Gastrocnemius medialis (tissue), 4 donors: ENCODE measurements at regions not wholly inside any gene's neighbourhood (a gene's known extent, or its start where the extent isn't known, plus 50 kb on each side); places are given as distances from the start of the nearest gene placed in this dataset.
A peak's percentile ranks its signal among the peaks of the same experiment; 100 is the strongest.

Experiments used
- ATAC-seq, 2 donors: fragments of 150-250 bp; one replicate each; pipeline ENCODE4 v1.9.1; 2016
- DNase-seq, 2 donors: peaks; one replicate each; pipeline ENCODE4 v3.0.0-alpha.2; 2019
- H3K27ac ChIP-seq, 4 donors: fragments of 200-600 bp; sonication (generic); 1 replicate in 1 of 4; 2 replicates in 3 of 4; pipeline ENCODE4 v1.5.1; 2016 to 2018; ENCODE audit warnings: mild to moderate bottlenecking in 2 of 4, moderate library complexity in 1 of 4
- H3K27me3 ChIP-seq, 3 donors: fragments of 200-600 bp; sonication (generic) in 2 of 3; 1 replicate in 1 of 3; 2 replicates in 2 of 3; pipeline versions ENCODE4 v1.5.1 to v1.6.0; 2016 to 2019; ENCODE audit warnings: mild to moderate bottlenecking in 1 of 3, moderate library complexity in 1 of 3
- H3K36me3 ChIP-seq, 2 donors: fragments of 200-600 bp; sonication (generic) in 1 of 2; one replicate each; pipeline ENCODE4 v1.5.1; 2017 to 2018
- H3K4me1 ChIP-seq, 2 donors: fragments of 200-600 bp; sonication (generic) in 1 of 2; one replicate each; pipeline ENCODE4 v1.5.1; 2016 to 2017; ENCODE audit warnings: mild to moderate bottlenecking in 2 of 2
- H3K4me3 ChIP-seq, 4 donors: fragments of 200-600 bp; sonication (generic) in 3 of 4; 1 replicate in 1 of 4; 2 replicates in 3 of 4; pipeline ENCODE4 v1.5.1; 2016 to 2019; ENCODE audit warnings: mild to moderate bottlenecking in 2 of 4
- H3K9me3 ChIP-seq, 3 donors: fragments of 200-600 bp; sonication (generic) in 2 of 3; 1 replicate in 1 of 3; 2 replicates in 2 of 3; pipeline ENCODE4 v1.5.1; 2016 to 2019
- POLR2A ChIP-seq, 2 donors: fragments of 450-650 bp; IDR thresholded peaks; one replicate each; pipeline ENCODE4 v1.6.1; 2017; ENCODE audit warnings: antibody characterized with exemption in 2 of 2, mild to moderate bottlenecking in 2 of 2, moderate library complexity in 2 of 2
- in situ Hi-C, 4 donors: fragments of 200-750 bp; cut with MboI; loops; one replicate each; pipeline versions ENCODE4 v1.15.0 to v1.8.0; 2017; ENCODE audit warnings: low sequenced_read_pairs in 4 of 4
- intact Hi-C: fragments of 100-400 bp; cut with DNase I; formaldehyde crosslinking; loops from one replicate; pipeline ENCODE4 v1.15.1; 2023; ENCODE audit warnings: low total_unique reads
- TF ChIP-seq, protein P1 (sequence below), 5 experiments: fragments of 450-650 bp in 3 of 5; fragments of 200-600 bp in 2 of 5; sonication (generic) in 2 of 5; IDR thresholded peaks in 4 of 5; conservative IDR thresholded peaks in 1 of 5; 1 replicate in 4 of 5; 2 replicates in 1 of 5; pipeline ENCODE4 v1.5.1; 2016 to 2019; ENCODE audit warnings: antibody characterized with exemption in 5 of 5, mild to moderate bottlenecking in 3 of 5, moderate library complexity in 3 of 5

DNA sequence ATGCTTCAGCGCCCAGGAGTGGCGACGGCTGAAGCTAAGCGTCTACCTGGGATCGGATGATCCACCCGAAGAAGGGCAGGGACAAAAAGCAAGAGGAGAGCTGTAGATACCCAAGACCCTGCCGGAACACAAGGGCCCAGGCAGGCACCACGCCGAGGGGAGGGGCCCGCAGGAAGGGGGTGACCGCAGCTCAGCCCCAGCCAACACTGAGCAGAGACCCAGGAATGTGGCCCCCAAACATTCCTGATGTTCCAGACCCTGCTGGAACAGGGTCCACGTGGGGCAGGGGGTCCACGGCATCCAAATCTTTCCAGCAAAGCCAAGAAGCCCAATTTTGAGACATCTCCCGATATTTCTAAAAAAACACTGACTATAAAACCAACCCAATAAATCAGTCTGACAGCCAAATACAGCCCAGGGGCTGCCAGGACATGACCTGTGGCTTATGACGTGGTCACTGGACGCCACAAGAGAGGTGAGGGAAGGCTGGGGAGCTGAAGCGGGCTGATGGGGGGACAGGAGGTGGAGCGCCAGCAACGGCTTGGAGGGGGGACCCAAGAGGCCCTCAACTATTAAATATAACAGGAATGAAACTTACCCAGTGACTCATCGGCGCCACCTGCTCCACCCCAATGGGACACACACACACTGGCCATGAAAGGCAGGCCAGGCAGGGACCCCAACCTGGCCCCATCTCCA, 58.9 kb downstream of the NCOR2 start:
- TF ChIP-seq, protein P1, sequence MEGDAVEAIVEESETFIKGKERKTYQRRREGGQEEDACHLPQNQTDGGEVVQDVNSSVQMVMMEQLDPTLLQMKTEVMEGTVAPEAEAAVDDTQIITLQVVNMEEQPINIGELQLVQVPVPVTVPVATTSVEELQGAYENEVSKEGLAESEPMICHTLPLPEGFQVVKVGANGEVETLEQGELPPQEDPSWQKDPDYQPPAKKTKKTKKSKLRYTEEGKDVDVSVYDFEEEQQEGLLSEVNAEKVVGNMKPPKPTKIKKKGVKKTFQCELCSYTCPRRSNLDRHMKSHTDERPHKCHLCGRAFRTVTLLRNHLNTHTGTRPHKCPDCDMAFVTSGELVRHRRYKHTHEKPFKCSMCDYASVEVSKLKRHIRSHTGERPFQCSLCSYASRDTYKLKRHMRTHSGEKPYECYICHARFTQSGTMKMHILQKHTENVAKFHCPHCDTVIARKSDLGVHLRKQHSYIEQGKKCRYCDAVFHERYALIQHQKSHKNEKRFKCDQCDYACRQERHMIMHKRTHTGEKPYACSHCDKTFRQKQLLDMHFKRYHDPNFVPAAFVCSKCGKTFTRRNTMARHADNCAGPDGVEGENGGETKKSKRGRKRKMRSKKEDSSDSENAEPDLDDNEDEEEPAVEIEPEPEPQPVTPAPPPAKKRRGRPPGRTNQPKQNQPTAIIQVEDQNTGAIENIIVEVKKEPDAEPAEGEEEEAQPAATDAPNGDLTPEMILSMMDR (IDR thresholded peaks at IDR 0.05 in 4 of 5, conservative IDR thresholded peaks at IDR 0.05 in 1 of 5), result no peak
- no peak for TF ChIP-seq POLR2A (IDR thresholded peaks at IDR 0.05)
- no peaks in the 10 kb centered on the region for H3K27me3 ChIP-seq
- no peaks in the 10 kb centered on the region for H3K36me3 ChIP-seq
- H3K9me3 ChIP-seq, result no peaks in the 10 kb centered on the region
- ATAC-seq, result peak; percentile 6 to 12
- H3K27ac ChIP-seq, result peak overlapping the region; percentile 86 to 98 (median 92)
- peak; percentile 41 to 65 for DNase-seq
- in situ Hi-C loops (loop anchor here in 1 of 4 donors (25.0 kb wide), 1 partner anchor 121 kb away; no protein-coding TSS in a partner anchor), intact Hi-C loops (loop anchor here (2.0 kb wide), 2 partner anchors 52 to 120 kb away; no protein-coding TSS in a partner anchor)
- H3K4me3 ChIP-seq, result no peak overlapping the region
- H3K4me1 ChIP-seq, result peaks cover 71 to 86% of the 10 kb centered on the region in 2 donors

DNA sequence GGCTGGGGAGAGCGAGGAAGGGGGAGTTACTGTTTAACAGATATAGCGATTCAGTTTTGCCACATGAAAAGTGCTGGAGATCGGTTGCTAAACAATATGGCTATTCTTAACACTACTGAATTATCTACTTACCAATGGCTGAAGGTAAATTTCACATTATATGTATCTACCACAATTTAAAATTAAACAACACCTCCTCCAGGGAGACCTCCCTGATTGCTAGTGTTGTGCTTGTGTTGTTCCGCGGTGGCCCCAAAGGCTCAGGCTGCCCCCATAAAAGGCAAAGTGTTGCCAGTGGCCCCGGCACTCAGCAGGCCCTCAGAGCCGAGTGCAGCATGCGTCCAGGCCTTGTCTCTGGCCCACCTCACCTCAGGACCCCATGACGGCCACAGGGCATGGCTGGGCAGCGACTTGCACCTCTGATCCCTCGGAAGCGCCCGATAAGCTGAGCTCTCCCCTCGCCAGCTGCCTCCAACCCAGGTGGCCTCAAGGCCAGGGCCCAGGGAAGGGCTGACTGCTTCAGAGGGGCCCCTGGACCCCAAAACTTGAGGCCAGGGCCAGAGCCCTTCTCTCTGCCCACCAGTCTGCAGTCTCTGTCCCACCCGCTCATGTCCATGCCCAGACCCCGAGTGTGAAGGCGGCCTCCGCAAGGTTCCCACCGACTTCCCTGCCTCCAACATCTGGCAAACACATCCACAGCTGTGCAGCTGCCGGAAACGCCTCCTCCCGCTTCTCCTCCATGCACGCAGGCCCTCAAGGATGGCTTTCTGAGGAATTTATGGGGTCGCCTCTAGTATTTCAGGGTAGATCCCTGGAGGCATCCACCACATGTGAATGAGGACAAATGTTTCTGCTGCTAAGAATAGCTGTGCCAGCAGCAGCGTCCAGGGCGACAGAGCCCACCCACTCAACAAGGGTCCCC, 60.0 kb downstream of the NCOR2 start:
- H3K4me3 ChIP-seq, result no peak overlapping the region
- H3K4me1 ChIP-seq, result peaks cover 65 to 75% of the 10 kb centered on the region in 2 donors
- H3K9me3 ChIP-seq, result no peaks in the 10 kb centered on the region
- H3K36me3 ChIP-seq, result no peaks in the 10 kb centered on the region
- ATAC-seq (no peak), DNase-seq (peak in 1 of 2 donors; percentile 54)
- intact Hi-C loops (loop anchor here (2.0 kb wide), 2 partner anchors 51 to 119 kb away; no protein-coding TSS in a partner anchor), in situ Hi-C loops (loop anchor here in 1 of 4 donors (25.0 kb wide), 1 partner anchor 120 kb away; no protein-coding TSS in a partner anchor)
- peak overlapping the region; percentile 86 to 98 (median 92) for H3K27ac ChIP-seq
- no peak for TF ChIP-seq POLR2A (IDR thresholded peaks at IDR 0.05)
- TF ChIP-seq, protein P1 (IDR thresholded peaks at IDR 0.05 in 4 of 5, conservative IDR thresholded peaks at IDR 0.05 in 1 of 5), result no peak
- H3K27me3 ChIP-seq, result no peaks in the 10 kb centered on the region

DNA sequence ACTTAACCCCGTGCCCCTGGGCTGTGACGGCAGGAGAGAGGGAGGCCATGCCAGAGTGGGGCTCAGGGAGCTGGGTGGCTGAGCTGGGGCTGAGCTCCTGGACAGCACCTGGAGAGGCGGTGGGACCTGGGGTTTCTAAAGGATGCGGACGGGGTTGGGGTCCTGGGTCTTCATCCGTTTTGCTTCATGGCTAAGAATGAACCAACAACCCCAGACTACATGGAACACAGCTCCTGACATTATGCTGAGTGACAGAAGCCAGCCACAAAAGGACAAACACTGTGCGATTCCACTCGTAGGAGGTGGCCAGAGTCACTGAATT, 60.6 kb downstream of the NCOR2 start:
- no peak for DNase-seq
- in situ Hi-C loops, result loop anchor here in 1 of 4 donors (25.0 kb wide), 1 partner anchor 119 kb away; no protein-coding TSS in a partner anchor
- peaks cover 64 to 72% of the 10 kb centered on the region in 2 donors for H3K4me1 ChIP-seq
- ATAC-seq, result no peak
- intact Hi-C loops, result no loop called here
- H3K27me3 ChIP-seq, result no peaks in the 10 kb centered on the region
- H3K4me3 ChIP-seq, result peak overlapping the region in 1 of 4 donors; percentile 21
- TF ChIP-seq, protein P1 (IDR thresholded peaks at IDR 0.05 in 4 of 5, conservative IDR thresholded peaks at IDR 0.05 in 1 of 5), result no peak
- TF ChIP-seq POLR2A (IDR thresholded peaks at IDR 0.05), result no peak
- no peaks in the 10 kb centered on the region for H3K36me3 ChIP-seq
- H3K9me3 ChIP-seq, result no peaks in the 10 kb centered on the region
- peak overlapping the region; percentile 86 to 98 (median 92) for H3K27ac ChIP-seq

DNA sequence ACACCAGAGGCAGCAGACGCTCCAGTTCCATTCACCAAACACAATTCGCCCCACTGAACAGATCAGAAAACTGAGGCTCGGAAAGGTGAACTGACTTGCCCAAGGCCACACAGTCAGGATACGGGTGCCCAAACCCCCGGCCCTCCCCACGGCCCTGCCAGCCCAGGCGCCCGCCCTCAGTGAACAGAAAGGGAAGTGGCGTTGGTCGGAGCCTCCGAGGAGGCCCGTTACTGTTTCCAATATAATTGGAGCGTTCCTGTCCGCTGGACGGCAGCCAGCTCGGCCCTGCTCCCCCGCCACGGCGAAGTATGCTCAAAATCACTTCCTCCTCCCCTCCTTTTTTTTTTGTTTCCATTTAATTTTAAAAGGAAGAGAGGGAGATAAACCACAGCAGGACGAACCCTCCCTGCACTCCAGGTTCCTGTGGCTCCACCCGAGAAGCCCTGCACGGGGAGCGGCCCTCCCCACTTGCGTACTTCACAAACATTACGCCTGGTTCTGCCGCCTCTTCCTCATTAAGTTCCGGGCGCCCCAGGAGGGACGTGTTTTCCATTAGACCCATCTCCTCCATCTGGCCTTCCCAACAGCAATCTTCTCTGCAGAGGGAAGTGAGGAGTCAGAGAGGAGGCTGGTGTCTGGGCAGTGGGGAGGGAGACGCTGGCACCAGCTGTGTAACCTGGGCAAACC, 61.1 kb downstream of the NCOR2 start:
- intact Hi-C loops (no loop called here), in situ Hi-C loops (loop anchor here in 1 of 4 donors (25.0 kb wide), 1 partner anchor 119 kb away; no protein-coding TSS in a partner anchor)
- DNase-seq (peak; percentile 52 to 63), ATAC-seq (no peak)
- Histone ChIP-seq H3K36me3 (no peaks in the 10 kb centered on the region), H3K27ac (peak overlapping the region; percentile 86 to 98 (median 92)), H3K9me3 (no peaks in the 10 kb centered on the region), H3K4me3 (peak overlapping the region in 2 of 4 donors; percentile 14 to 21), H3K4me1 (peaks cover 66 to 70% of the 10 kb centered on the region in 2 donors), H3K27me3 (no peaks in the 10 kb centered on the region)
- TF ChIP-seq, protein P1 (IDR thresholded peaks at IDR 0.05 in 4 of 5, conservative IDR thresholded peaks at IDR 0.05 in 1 of 5), result no peak
- peak in 1 of 2 donors; percentile 25 for TF ChIP-seq POLR2A (IDR thresholded peaks at IDR 0.05)
